Liver (tissue), 3 donors: ENCODE measurements at regions not wholly inside any gene's neighbourhood (a gene's known extent, or its start where the extent isn't known, plus 50 kb on each side); places are given as distances from the start of the nearest gene placed in this dataset.

Source experiments
- JUND ChIP-seq, 2 donors: IDR thresholded peaks; 2 replicates each; pipeline ENCODE4 v1.6.1; 2016; ENCODE audit warnings: antibody characterized with exemption in 2 of 2
- ZBTB33 ChIP-seq: IDR thresholded peaks from 2 replicates; pipeline ENCODE4 v1.6.1; 2016; ENCODE audit warnings: antibody characterized with exemption
- TF ChIP-seq, protein P1 (sequence below): fragments of 150-350 bp; IDR thresholded peaks from 2 replicates; pipeline ENCODE4 v1.5.1; 2017; ENCODE audit warnings: improper control_type of control experiment, low read depth, low read length; ENCODE audit not compliant: missing input control
- TF ChIP-seq, protein P2 (sequence below): IDR thresholded peaks from 2 replicates; pipeline ENCODE4 v1.6.1; 2016; ENCODE audit warnings: antibody characterized with exemption
- donor health status: healthy.
- donor health status: healthy.

- TF ChIP-seq, protein P1, sequence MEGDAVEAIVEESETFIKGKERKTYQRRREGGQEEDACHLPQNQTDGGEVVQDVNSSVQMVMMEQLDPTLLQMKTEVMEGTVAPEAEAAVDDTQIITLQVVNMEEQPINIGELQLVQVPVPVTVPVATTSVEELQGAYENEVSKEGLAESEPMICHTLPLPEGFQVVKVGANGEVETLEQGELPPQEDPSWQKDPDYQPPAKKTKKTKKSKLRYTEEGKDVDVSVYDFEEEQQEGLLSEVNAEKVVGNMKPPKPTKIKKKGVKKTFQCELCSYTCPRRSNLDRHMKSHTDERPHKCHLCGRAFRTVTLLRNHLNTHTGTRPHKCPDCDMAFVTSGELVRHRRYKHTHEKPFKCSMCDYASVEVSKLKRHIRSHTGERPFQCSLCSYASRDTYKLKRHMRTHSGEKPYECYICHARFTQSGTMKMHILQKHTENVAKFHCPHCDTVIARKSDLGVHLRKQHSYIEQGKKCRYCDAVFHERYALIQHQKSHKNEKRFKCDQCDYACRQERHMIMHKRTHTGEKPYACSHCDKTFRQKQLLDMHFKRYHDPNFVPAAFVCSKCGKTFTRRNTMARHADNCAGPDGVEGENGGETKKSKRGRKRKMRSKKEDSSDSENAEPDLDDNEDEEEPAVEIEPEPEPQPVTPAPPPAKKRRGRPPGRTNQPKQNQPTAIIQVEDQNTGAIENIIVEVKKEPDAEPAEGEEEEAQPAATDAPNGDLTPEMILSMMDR = no peak
- TF ChIP-seq JUND (IDR thresholded peaks at IDR 0.05) (no peak), ZBTB33 (no peak)
- TF ChIP-seq, protein P2, sequence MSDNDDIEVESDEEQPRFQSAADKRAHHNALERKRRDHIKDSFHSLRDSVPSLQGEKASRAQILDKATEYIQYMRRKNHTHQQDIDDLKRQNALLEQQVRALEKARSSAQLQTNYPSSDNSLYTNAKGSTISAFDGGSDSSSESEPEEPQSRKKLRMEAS = no peak
Observed at GRCh38 chr4:149140841-149141240, 674.8 kb downstream of the IQCM start.
